Fibroblast of the conjunctiva (primary cell): ENCODE measurements at regions not wholly inside any gene's neighbourhood (a gene's known extent, or its start where the extent isn't known, plus 50 kb on each side); places are given as distances from the start of the nearest gene placed in this dataset.
A peak's percentile ranks its signal among the peaks of the same experiment; 100 is the strongest.

Experiments
- DNase-seq: peaks from one replicate; pipeline ENCODE4 v3.0.0-alpha.2; 2010; ENCODE audit warnings: low read depth

DNA sequence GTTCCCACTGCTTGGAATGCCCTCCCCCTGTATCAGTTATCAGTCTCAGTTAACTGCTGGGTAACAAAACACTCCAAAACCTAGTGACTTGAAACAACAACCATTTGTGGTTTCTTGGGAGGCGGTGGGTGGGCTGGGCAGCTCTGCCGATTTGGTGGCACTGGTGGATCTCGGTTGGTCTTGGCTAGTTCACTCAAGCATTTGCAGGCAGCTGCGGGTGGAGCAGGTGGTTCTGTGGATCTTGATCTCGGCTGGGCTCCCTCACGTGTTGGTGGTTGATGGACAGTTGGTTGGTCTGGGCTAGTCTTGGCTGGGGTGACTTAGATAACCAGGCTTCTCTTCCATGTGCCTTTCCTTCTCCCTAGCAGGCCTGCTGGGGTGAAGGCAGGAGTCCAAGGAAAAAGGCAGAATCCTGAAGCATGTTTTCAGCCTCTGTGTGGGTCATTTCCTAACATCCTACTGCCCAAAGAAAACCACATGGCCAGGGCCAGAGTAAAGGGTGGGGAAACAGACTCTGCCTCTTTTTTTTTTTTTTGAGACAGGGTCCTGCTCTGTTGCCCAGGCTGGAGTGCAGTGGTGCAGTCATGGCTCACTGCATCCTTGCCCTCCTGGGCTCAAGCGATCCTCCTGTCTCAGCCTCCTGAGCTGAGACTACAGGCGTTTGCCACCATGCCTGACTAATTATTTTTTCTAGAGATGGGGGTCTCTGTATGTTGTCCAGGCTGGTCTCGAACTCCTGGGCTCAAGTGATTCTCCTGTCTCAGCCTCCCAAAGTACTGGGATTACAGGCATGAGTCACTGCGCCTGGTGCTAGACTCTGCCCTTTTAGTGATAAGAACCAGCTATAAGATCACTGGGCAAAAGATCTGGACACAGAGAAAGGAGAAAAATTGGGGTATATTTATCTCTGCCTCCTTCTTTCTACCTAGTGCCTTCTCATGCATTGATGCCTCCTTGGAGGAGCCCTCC is 183.7 kb downstream of the RGS3 start:
- DNase-seq, result no peak

DNA sequence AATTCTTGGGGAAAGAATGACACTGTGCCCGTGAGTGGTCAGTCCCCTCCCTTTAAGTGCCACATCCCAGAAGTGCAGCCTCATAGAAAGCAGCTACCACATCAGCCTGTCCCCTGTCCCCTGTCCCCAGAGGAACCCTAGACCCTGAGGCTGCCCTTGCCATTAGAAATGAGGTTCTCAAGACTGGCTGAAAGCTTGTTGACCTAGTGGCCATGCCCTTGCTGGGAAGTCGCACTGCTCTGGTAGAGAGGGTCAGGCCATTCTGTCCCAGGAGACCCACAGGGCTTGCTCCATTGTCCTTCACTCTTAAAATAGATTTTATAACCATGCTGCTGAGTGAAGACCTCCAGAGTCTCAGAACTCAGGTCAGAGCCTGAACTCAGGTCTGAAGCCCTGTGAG is 184.5 kb downstream of the RGS3 start:
- no peak for DNase-seq

DNA sequence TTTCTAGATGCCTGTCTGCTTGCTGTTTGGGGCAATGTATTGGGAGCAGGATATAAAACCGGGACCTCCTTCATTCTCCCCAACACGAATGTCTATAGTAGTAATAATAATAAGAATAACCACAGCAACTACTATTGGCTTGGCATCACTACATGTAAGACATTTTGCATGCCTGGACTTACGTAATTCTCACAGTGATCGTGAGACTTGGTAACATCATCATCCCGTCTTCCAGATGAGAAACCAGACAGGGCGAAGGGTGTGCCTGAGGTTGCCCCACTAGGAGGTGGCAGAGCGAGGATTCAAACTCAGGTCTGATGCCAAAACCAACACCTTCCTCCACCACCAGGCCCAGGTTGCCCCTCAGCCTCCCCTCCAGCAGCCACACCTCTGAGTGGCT is 185.1 kb downstream of the RGS3 start:
- no peak for DNase-seq

DNA sequence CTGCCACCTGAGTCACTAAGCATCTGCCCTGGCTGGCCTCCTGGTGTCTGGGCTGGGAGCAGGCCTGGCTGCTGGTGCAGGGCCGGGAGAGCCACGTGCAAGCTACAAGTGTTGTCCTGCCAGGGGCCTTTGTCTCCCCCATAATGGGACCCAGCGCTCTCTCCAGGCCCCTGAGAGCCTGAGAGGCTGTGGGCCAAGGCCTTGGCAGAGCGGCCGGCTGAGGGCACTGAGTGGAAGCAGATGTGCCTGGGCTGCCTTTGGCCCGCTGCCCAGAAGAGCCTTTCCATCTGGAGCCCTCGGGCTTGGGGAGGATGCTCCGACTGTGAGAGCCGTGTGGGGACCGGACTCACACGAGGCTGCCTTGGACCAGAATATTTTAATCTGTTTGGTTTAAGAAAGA is 185.5 kb downstream of the RGS3 start:
- peak; percentile 75 for DNase-seq

DNA sequence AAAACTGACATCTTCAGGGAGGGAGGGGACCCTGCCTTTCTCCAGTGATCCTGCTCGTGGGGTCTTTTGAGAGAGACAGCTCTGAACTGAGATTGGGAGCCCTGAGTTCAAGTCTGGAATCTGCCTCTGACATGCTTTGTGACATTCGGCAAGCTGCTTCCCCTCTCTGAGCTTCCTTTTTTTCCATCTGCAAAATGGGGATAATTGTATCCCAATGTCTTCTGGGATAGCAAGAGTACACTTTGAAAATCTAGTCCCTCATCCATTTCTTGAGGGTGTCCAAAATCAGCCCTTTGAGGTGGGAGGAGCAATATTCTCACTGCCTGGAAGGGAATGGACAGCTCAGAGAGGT is 186.3 kb downstream of the RGS3 start:
- no peak for DNase-seq

DNA sequence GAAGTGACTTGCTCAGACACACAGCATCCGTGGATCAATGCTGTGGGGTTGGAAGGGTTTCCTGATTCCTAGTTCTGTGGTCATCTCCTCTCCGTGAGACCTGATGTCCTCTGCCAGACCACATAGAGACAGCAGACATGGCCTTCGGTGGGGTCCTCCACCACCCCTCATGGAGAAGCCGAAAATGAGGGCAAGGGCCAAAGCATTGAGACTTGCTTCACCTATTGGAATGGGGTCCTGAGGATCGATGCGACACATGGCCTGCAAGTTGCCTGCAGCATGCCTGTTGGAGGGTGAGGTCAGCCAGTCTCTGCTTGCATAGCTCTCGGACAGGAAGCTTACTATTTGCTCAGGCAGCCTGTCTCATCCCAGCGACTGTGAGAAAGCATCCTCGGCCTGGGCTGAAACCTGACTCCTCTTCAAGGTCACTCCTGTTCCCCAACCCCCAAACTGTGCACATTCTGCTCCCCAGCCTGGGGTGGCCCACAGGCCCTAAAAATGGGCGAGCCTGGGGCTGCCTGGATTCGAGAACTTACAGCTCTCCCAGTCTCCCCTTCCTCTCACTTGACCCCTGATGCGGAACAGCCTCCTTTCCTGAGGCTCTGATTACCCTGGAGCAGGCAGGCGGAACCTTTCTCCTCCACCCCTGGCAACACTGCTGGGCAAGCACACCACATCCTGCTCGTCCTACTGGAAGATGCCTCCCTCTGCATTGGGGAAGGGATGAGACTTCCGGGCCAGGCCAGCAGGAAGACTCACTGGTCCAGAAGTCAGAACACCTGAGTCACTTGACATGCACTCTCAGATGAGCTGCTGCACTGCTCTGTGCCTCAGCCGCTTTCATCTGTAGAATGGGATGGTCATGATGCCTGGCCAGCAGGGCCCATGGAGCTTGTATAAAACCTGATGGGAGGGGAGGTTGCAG is 186.9 kb downstream of the RGS3 start:
- DNase-seq, result no peak

DNA sequence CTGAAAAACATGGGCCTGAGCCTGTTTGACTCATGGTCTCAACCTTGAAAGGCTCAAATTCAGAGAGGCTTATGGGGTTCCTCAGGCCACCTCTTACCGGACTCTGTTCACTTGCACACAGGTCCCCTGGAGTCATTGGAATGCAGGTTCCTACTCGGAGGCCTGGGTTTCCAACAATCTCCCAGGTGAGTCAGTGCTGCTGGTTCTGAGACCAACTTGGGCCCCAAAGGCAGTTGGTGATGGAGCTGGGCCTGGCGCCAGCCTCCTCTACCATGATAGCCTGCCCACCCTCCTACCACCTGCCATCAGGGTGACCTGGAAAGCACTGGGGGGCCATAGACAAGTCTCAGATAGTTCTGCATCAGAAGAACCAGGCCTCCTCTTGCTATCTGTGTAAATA is 188.4 kb downstream of the RGS3 start:
- no peak for DNase-seq

DNA sequence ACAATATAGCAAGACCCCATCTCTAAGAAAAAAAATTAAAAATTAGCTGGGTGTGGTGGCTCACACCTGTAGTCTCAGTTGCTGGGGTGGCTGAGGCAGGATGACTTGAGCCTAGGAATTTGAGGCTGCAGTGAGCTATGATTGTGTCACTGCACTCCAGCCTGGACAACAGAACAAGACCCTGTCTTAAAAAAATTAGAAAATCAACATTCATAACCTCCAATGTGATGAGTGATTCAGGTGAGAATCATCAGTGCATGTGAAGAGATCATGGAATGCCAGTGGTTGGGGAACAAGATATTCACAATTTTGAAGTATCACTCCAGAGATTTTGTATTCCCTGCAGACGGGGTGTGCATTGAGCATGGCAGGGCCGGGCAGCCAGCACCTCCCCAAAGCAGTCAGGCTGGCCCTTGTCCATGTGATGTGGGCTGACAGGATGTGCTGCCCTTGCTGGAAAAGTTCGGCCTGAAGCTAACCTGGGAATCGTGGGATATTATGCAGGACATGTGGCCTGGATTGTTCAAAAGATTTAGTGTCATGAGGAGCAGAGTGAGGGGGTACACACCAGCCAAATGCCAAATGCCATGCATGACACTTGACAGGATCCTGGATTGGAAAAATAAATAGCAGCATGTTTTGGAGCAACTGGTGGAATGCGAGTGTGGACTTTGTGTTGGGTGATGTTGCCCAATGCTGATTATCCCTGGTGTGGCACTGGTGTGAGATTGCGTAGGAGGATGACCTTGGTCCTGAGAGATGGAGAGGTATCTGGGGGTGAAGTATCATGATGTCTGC is 189.0 kb downstream of the RGS3 start:
- DNase-seq, result no peak

DNA sequence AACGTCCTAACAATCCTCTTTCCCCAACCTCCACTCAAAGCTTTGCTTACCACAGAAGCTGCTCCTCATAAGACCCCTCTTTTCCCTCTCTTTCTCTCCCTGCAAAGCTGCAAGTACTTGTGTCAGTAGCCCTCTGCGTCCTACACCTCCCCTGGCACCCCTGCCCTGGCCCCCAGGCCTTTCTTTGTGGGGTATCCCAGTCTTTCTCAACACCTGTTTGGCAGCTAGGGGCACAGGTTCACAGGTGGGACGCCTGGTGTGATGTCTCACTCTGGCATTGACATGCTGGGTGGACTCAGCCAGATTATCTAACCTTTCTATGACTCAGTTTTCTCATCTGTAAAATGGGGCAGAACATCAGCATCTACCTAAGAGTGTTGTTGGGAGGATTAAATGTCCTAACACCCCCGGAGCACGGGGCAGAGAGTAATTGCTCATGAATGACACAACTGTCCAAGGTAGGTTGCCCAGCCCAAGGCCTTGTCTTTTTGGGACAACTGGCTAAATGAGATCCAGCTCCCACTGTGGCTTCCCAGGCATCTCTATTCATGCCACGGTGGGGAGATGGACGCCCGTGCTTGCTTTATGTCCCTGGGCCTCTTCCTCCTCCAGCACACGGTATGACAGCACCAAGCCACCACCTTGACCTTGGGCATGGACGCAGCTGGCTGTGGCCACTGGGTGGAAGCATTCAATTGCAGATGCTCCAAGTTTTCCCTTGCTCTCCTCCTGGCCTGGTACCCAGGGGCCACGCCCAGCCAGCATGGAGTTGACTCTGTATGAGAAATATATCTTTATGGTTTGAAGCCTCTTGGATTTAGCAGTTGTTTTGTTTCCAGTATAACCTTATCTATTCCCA is 190.4 kb downstream of the RGS3 start:
- no peak for DNase-seq

DNA sequence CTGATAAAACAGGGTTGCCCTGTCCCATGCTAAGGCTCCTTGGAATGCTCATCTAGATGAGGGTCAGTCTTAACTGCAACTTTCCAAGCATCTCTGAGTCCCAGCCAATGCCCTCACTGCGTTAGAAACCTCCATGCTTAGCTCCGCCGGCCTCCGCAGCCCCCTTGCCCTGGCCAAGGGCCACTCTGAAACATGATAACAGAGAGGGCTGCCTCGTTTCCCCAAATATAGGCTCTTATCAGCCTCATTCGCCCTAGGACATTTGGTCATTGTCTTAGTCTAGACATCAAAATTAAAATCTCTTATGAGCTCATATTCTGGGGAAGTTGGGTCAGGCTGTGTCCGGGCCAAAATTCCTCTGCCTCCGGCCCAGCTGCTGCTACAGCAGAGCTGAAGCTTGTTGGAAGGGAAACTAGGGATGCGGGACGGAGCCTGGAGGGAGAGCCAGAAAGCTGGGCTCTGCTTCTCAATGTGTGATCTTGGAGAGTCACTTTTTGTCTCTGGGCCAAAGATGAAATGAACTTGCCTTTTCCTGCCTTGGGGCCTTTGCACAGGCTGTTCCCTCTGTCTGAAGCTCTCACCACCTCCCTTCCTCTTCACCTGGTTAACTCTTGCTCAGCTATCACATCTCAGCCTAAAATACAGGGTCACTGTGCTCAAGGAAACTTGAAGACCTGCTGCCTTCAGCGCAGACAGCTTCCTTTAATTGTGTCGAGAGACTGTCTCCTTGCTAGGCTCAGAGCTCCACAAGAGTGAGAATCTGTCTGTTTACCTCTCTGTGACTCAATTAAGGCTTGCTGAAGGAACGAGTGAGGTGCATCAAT is 191.3 kb downstream of the RGS3 start:
- DNase-seq, result no peak

DNA sequence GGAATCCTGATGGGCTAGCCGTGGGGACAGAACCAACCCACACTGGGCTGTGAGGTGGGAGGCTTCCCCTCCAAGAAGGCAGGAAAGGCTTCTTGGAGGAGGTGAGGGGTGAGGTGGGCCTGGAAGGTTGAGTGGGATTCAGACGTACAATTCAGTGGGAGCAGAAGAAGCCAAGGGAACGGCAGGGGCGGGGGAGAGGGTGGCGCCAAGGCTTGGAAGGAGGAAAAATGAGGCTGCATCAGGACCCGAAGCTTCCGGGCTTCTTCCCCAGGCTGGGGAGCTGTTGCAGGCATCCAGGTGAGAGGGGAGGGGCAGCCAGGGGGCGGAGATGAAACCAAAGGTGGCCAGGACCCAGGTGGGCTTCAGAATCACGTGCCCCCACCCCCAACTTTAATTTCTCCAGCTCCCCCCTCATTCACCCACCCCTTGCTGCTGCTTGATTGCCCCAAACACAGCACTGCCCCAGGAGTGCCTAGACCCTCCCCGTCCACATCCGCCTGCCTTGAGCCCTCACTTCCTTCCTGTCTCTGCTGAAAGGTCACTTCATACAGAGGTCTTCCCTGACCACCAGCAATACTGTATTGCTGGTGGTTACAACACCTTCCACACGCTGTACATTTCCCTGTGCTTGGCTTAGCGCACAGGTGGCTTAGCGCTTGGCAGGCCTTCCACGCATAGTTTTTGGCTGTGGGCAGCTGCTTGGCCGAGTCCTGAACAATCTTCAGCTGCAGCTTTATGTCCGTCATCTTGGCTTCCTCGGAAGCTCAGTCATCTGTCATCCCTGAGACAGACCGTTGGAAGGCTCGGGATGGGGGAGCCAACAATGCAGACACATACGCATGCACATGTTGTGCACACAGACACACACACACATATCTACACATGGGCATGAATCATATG is 193.5 kb downstream of the RGS3 start:
- no peak for DNase-seq

DNA sequence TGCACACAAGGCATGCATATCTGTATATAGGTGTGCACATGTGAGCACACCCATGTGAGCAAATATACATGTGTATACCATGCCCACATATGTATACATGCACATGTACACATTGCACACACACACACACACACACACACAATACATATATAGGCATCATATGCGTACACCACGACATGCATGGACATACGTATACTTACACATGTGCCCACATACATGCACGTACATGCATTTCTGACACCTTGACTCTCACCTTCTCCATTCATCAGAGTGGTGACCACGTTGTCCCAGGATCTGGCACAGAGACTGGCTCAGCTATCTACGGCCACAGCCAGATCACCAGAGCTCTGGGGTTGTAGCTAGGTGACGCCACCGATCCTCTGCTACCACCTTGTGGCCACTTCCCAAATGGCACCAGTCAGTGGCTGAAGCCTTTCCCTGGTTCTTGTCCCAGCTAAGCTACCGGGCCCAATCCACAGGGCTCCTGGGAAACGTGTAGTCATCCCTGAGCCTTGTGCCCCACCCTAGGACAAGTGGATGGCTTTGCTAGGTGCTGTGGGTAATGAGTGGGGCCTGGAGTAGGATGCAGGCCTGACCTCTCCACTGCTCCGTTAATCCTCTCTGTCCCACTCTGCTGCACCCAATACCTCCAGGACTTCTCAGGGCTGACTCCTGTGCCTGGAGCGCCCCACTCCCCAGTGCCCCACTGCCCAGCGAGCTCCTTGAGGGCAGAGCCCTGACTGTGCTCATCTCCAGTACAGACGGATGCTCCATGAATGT is 194.4 kb downstream of the RGS3 start:
- peak; percentile 75 for DNase-seq

DNA sequence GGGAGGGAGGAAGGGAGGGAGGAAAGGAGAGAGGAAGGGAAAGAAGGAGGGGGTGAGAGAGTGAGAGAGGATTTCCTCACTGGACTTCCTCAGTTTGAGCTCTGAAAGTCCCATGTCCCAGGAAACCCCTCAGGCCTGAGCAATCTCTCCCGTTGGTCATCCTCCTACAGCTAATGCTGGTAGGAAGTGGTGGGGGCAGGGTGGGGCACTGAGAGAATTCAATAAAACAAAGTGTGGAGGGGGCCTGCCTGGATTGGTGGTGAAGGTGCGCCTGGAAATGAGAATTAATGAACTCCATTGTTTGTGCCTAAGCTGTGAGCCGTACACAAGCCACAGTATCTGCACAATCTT is 195.0 kb downstream of the RGS3 start:
- no peak for DNase-seq

DNA sequence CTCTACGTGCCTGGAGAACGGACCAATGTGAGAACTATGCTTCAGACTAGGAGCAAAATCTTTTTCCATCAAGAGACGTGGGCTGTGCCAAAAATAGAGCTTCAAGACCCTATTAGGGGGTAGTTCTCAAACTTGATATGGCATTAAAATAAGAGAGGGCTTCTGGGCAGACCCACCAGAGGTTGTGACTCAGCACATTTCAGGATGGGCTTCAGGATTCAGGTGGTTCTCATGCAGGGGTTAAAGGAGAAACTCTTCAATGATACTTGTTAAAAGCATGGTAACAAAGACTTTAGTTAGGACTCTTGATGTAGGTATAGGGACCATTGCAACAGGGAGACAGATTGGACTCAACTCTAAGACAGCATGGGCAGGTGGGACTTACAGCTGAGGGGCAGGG is 195.5 kb downstream of the RGS3 start:
- DNase-seq, result no peak

DNA sequence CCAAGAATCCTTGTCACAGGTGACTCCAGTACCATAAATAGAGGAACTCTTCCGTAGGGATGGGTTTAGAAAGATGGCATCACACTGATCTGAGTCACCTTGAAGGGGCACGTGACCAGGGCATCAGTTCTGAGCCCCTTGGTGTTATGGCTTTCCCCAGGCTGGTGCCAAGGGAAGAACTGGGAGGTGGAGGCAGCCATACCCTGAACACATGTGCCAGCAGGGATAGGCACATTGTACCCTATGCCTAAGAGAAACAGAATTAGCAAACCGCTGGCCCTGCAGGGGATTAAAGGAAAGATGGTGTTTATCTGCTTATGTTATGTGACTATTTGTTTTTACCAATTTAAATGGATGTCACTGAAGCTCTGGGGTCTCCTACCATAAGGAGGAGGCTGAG is 196.2 kb downstream of the RGS3 start:
- no peak for DNase-seq

DNA sequence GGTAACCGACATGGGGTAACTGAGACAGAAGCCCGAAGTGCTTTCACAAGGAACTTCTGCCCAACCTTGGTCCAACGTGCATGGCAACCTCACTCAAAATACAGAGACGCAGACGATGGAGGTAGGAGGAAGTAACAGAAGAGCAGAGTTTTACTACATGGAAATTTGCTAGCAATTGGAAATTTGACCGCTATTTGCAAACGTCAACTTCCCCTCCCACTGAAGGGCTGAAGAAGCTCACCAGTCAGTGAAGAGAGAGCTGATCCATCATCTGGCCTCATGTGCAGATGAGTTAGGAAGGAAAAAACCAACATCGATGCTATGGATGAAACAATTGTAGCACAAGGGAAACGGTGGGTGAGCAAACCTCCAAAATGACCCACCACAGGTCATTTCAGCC is 196.7 kb downstream of the RGS3 start:
- DNase-seq, result no peak

DNA sequence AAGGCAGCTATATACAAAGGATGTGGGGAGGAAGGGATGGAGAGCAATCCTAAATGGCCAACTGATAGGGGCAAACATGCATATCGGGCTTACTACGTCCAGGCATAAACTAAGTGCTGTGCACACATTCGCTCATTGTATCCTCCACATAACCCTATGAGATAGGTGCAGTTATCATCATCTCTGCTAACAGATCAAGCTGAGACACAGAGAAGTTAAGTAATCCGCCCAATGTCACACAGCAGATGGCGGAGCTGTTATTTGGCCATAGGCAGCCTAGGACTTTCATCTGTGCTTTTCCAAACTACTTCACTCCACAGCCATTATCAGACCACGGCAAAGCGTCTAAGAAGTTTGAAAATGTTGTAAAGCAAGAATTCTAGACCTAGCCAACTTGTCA is 197.5 kb downstream of the RGS3 start:
- DNase-seq, result no peak

DNA sequence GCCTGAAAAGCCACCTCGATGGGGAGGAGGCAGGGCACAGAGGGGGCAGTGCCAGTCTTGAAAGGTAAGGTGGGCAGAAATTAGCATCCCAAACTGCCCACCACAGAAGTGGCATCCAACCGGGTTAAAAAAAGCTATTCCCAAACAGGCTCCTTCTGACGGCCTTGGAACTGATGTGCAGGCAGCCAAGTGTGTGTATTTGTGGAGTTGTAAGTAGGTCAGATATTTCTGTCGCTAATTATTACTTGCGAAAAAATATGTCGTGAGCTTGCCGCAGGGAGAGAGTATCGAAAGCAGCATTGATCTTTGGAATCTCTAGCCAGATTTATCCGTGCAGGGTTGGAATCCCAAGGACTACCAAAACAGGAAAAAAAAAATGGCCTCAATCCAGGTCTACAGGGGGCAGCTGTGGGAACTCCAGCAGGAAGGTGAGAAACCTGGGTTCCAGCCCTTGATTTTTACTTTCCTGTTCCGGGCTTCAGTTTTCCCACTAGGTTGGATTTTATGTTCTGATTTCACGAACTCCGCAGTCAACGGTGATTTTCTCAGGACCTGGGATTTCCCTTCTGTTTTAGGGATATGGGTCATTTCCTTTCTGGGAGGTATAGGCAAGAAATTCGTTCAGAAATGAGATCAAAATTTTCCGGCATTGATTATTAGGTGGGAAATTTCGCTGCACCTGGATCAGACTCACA is 200.8 kb downstream of the RGS3 start:
- DNase-seq, result no peak
